LNCaP clone FGC (cell line): ENCODE measurements at regions not wholly inside any gene's neighbourhood (a gene's known extent, or its start where the extent isn't known, plus 50 kb on each side); places are given as distances from the start of the nearest gene placed in this dataset.

Experiments
- DNase-seq: peaks from one replicate; pipeline ENCODE4 v3.0.0-alpha.2; 2011; ENCODE audit warnings: low read depth
- H3K4me3 ChIP-seq: 2 replicates; pipeline ENCODE4 v1.5.1; 2011; ENCODE audit warnings: mild to moderate bottlenecking, low read depth, low read length, control low read depth
- TF ChIP-seq, protein P1 (sequence below): IDR thresholded peaks from 2 replicates; pipeline ENCODE4 v1.5.1; 2012; ENCODE audit warnings: mild to moderate bottlenecking; ENCODE audit not compliant: control insufficient read depth, insufficient read depth; ENCODE audit errors: extremely low read depth

DNA sequence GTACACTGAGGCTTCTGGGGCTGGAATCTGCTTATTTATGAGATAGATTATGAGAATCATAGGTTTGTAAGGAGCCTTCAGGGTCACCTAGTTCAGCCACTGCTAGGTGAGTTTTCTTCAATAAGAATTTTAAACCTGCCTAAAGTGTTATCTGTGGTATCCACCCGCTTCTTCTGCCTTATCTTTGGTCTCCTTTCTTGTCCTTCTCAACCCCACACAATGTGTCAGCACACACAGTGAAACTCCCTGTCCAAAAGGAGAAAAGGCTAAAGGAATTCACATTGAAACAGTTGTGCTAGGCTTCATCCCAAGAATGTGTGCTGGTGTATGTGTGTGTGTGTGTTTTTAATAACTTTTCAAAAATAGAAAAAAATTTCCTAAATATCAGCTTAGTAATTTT is 259.3 kb upstream of the BTG1 start:
- TF ChIP-seq, protein P1, sequence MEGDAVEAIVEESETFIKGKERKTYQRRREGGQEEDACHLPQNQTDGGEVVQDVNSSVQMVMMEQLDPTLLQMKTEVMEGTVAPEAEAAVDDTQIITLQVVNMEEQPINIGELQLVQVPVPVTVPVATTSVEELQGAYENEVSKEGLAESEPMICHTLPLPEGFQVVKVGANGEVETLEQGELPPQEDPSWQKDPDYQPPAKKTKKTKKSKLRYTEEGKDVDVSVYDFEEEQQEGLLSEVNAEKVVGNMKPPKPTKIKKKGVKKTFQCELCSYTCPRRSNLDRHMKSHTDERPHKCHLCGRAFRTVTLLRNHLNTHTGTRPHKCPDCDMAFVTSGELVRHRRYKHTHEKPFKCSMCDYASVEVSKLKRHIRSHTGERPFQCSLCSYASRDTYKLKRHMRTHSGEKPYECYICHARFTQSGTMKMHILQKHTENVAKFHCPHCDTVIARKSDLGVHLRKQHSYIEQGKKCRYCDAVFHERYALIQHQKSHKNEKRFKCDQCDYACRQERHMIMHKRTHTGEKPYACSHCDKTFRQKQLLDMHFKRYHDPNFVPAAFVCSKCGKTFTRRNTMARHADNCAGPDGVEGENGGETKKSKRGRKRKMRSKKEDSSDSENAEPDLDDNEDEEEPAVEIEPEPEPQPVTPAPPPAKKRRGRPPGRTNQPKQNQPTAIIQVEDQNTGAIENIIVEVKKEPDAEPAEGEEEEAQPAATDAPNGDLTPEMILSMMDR = no peak
- H3K4me3 ChIP-seq = no peak overlapping the region
- no peak for DNase-seq

DNA sequence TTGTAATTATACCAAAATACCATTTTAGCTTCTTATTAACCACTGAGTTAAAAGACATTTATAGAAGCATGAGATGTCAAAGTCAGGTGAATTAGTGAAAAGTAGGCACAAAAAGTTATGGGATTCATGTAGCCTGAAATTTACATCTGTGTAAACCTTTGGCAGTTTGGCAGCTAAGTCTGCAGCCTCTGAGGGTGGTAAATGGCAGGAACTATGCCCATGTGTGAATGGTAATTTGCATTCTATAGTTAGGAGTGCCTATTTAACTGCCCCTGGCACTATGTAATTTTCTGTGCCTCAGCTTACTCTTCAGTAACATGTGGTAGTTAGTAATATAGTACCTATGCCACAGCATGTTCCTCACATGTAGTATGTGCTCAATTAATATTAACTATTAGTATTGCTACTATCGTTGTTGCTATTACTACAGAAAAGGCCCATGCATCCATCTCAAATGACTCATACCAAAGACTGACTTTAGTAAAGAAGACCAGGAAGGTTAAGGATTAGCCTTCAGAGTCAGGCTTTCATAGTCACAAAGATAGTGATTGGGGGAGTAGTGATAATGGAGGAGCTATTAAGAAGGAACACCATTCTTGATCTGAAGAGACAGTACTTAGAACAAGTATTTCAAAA is 258.7 kb upstream of the BTG1 start:
- H3K4me3 ChIP-seq = no peak overlapping the region

GRCh38 chr12:92403210-92404175 is 257.8 kb upstream of the BTG1 start:
- no peak overlapping the region for H3K4me3 ChIP-seq
- TF ChIP-seq, protein P1 = no peak
- DNase-seq = no peak

More for the DNA sequence above, 258.7 kb upstream of the BTG1 start:
- TF ChIP-seq, protein P1 = no peak
- no peak for DNase-seq

- TF ChIP-seq, protein P1 = no peak
- no peak overlapping the region for H3K4me3 ChIP-seq
- DNase-seq = no peak
These were observed 256.8 kb upstream of the BTG1 start for GRCh38 chr12:92402415-92402814.

GRCh38 chr12:92400006-92400405 is 254.4 kb upstream of the BTG1 start:
- DNase-seq = no peak
- TF ChIP-seq, protein P1 = no peak
- H3K4me3 ChIP-seq = no peak overlapping the region

- no peak overlapping the region for H3K4me3 ChIP-seq
- TF ChIP-seq, protein P1 = no peak
- no peak for DNase-seq
These were observed 253.1 kb upstream of the BTG1 start for GRCh38 chr12:92398565-92399309.
